Muscle layer of duodenum (tissue), 2 donors: ENCODE measurements at regions not wholly inside any gene's neighbourhood (a gene's known extent, or its start where the extent isn't known, plus 50 kb on each side); places are given as distances from the start of the nearest gene placed in this dataset.
"Not testable (repeated sequence)": the region's sequence is repeated elsewhere in the genome, so short reads cannot be mapped to it uniquely, and the experiment has no call there.

Source experiments
- H3K27ac ChIP-seq: one replicate; pipeline ENCODE4 v1.7.0; 2013; ENCODE audit warnings: mild to moderate bottlenecking, low read length
- H3K27me3 ChIP-seq: one replicate; pipeline ENCODE4 v1.7.0; 2013; ENCODE audit warnings: low read depth, mild to moderate bottlenecking, control low read depth, low read length
- H3K36me3 ChIP-seq, 2 donors: one replicate each; pipeline ENCODE4 v1.7.0; 2013; ENCODE audit warnings: low read length in 2 of 2, control low read depth in 1 of 2, mild to moderate bottlenecking in 1 of 2; ENCODE audit not compliant: insufficient read depth in 2 of 2, control insufficient read depth in 1 of 2
- H3K4me1 ChIP-seq, 2 donors: one replicate each; pipeline ENCODE4 v1.7.0; 2013; ENCODE audit warnings: low read length in 2 of 2, mild to moderate bottlenecking in 2 of 2, control low read depth in 1 of 2, moderate library complexity in 1 of 2; ENCODE audit not compliant: insufficient read depth in 2 of 2, control insufficient read depth in 1 of 2
- H3K4me3 ChIP-seq, 2 donors: one replicate each; pipeline ENCODE4 v1.7.0; 2013; ENCODE audit warnings: low read length in 2 of 2, low read depth in 1 of 2, mild to moderate bottlenecking in 1 of 2
- H3K9me3 ChIP-seq, 2 donors: one replicate each; pipeline ENCODE4 v1.7.0; 2013; ENCODE audit warnings: low read length in 2 of 2, control low read depth in 1 of 2, mild to moderate bottlenecking in 1 of 2; ENCODE audit not compliant: control insufficient read depth in 1 of 2
- donor health status: healthy.

GRCh38 chr10:130936851-130937250, 374.7 kb downstream of the TCERG1L start:
- no peaks in the 10 kb centered on the region for H3K27me3 ChIP-seq
- no peaks in the 10 kb centered on the region for H3K36me3 ChIP-seq
- no peak overlapping the region for H3K27ac ChIP-seq
- no peak overlapping the region for H3K4me3 ChIP-seq
- no peaks in the 10 kb centered on the region for H3K4me1 ChIP-seq
- no peaks in the 10 kb centered on the region for H3K9me3 ChIP-seq

DNA sequence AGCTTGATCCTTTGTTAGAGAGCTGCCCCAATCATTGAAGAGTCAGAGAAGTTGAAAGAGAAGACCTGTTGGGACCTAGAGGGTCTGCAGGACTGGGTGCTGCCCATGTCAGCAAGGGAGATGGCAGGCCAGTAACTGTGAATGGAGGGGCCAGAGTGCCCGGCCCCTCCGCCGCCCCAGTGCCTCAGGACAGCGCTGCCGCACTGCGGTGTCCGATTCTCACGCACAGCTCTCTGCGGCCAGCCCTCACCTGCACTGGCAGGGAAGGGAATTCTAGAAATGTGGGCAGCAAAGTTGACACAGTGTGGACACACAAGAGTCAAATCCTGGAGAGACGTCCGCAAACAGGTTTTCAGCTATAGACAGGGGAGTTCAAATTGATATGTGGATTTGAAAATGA, 373.5 kb downstream of the TCERG1L start:
- no peaks in the 10 kb centered on the region for H3K9me3 ChIP-seq
- no peaks in the 10 kb centered on the region for H3K27me3 ChIP-seq
- H3K4me1 ChIP-seq: no peaks in the 10 kb centered on the region
- no peak overlapping the region for H3K27ac ChIP-seq
- H3K4me3 ChIP-seq: no peak overlapping the region
- no peaks in the 10 kb centered on the region for H3K36me3 ChIP-seq

GRCh38 chr10:130938891-130939290, 372.6 kb downstream of the TCERG1L start:
- H3K9me3 ChIP-seq, H3K27ac ChIP-seq, H3K4me3 ChIP-seq, H3K27me3 ChIP-seq, H3K4me1 ChIP-seq, H3K36me3 ChIP-seq: not testable (repeated sequence)

DNA sequence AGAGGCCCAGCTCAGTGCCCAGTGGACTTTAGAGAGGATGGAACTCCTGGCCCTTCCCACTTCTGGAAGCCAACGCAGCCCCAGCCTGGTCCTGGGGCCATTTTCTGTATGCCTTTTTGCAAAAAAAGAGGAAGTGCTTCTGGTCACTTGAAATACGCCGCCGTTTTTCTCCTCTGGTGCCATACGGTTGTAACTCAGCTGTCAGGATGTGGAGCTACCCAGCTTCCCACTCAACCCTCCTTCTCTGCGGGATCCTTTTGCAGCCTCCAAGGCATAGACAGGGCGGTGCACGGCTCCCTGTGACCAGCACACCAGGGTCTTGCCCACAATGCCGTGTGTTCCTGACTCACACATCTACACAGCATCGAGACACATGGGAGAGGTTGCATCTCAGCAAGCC, 369.6 kb downstream of the TCERG1L start:
- H3K27me3 ChIP-seq: no peaks in the 10 kb centered on the region
- H3K9me3 ChIP-seq: no peaks in the 10 kb centered on the region
- H3K27ac ChIP-seq: no peak overlapping the region
- no peaks in the 10 kb centered on the region for H3K4me1 ChIP-seq
- H3K36me3 ChIP-seq: no peaks in the 10 kb centered on the region
- no peak overlapping the region for H3K4me3 ChIP-seq

DNA sequence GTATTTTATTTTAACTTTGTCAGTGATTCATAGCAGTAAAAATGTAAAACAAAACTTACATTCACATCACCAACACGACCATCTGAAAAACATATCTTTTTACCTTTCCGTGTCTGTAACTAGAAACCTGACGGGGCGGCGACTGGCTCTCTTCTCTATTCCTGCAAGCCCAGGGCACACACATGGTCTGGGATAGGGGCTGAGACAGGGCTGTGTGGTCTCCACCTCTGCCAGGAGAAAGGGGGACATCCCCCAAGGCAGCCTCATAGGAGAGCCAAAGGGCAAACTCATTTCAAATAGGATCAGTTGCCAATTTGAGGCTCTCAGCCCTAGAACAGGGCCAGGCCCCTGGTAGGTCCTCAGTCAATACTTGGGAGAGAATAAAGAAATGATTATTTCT, 359.4 kb downstream of the TCERG1L start:
- no peak overlapping the region for H3K27ac ChIP-seq
- no peaks in the 10 kb centered on the region for H3K4me1 ChIP-seq
- no peak overlapping the region for H3K4me3 ChIP-seq
- no peaks in the 10 kb centered on the region for H3K9me3 ChIP-seq
- no peaks in the 10 kb centered on the region for H3K36me3 ChIP-seq
- H3K27me3 ChIP-seq: no peaks in the 10 kb centered on the region

DNA sequence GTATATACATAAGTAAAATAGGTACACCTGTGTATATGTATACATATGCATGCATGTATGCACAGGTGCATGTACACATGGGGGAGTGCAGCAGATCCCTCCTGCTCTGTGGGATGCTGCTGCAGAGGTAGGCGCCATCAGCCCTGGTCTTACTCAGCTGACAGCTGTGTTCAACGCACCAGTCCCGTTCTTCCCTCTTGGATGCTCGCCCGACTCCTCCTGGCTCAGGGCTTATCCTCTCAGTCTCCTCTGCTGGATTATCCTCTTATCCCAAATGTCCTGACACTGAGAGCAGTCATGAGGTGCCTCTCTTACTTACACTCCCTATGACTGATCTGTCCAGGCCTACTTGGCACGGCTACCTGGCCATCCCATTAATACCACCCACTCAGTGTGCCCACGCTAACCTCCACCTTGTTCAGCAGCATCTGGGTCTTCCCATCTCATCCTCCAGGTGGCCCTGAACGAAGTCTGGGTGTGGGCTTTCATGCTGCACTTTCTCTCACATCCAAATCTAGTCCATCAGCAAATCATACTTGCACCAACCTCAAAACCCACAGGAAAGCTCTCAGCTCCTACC, 357.1 kb downstream of the TCERG1L start:
- Histone ChIP-seq H3K27me3 (no peaks in the 10 kb centered on the region), H3K4me1 (no peaks in the 10 kb centered on the region), H3K9me3 (no peaks in the 10 kb centered on the region), H3K27ac (no peak overlapping the region), H3K4me3 (no peak overlapping the region), H3K36me3 (no peaks in the 10 kb centered on the region)

DNA sequence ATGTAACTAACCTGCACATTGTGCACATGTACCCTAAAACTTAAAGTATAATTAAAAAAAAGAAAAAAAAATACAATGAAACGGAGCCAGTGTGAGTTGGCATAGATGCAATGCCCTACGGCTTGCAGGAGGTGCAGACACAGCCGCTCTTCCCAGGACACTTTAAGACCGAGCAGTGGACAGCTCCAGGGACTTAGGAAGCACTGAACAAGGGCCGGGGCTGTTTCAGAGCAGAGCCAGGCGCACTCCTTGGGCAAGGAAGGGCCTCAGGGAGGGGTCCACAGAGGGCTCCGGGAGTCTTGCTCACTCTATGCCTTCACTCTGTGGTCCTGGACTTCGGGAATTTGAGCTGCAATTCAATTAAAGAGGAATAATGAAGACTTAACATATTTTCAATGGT, 355.3 kb downstream of the TCERG1L start:
- Histone ChIP-seq H3K4me3 (no peak overlapping the region), H3K27ac (no peak overlapping the region), H3K9me3 (no peaks in the 10 kb centered on the region), H3K27me3 (no peaks in the 10 kb centered on the region), H3K4me1 (no peaks in the 10 kb centered on the region), H3K36me3 (no peaks in the 10 kb centered on the region)

- H3K4me3 ChIP-seq: no peak overlapping the region
- H3K27ac ChIP-seq: no peak overlapping the region
- H3K9me3 ChIP-seq: no peaks in the 10 kb centered on the region
- no peaks in the 10 kb centered on the region for H3K4me1 ChIP-seq
- H3K36me3 ChIP-seq: no peaks in the 10 kb centered on the region
- no peaks in the 10 kb centered on the region for H3K27me3 ChIP-seq
Observed at GRCh38 chr10:130957423-130957822, 354.1 kb downstream of the TCERG1L start.

DNA sequence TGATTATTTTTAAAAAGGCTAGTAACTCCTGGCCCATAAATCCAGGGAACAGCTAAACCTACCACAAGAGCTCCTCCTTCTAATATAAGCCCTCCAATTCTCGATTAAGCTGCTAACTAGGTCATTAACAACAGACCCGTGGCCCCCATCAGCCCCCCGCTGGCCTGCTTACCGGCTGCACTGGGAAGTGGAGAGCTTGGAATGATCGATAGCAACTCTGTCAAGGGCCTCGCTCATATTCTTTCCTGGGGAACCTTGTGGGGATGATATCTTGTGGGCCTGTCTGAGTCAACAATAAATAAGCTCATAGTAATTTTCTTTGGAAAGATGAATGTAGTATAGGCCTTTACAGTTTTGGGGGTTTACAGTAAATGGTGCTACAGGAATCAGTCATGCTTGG, 353.5 kb downstream of the TCERG1L start:
- H3K4me1 ChIP-seq: no peaks in the 10 kb centered on the region
- H3K27ac ChIP-seq: no peak overlapping the region

GRCh38 chr10:130958981-130959751, 352.4 kb downstream of the TCERG1L start:
- no peaks in the 10 kb centered on the region for H3K27me3 ChIP-seq
- H3K4me1 ChIP-seq: no peaks in the 10 kb centered on the region
- no peak overlapping the region for H3K27ac ChIP-seq
- no peaks in the 10 kb centered on the region for H3K9me3 ChIP-seq
- no peaks in the 10 kb centered on the region for H3K36me3 ChIP-seq
- no peak overlapping the region for H3K4me3 ChIP-seq

More for the DNA sequence above, 353.5 kb downstream of the TCERG1L start:
- Histone ChIP-seq H3K4me3 (no peak overlapping the region), H3K27me3 (no peaks in the 10 kb centered on the region), H3K36me3 (no peaks in the 10 kb centered on the region), H3K9me3 (no peaks in the 10 kb centered on the region)

DNA sequence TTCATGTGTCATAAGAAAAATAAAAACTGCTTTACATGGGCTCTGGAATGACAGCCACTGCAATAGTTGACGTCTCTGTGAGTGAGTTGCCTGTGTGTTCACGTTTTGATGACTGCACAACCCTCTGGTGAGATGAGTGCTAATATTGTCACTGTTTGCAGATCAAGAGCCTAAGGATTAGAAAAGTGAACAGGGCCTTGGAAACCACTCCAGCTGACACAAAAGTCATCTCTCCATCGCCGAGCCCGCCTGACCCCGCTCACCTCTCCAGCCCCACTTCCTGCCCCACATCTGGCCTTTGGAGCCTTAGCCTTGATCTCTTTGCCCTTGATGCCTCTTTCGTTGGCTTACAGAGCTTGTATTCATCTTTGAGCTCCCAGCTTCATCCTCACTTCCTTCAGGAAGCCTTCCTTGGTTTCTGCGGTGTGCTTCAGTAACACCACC, 351.7 kb downstream of the TCERG1L start:
- no peaks in the 10 kb centered on the region for H3K9me3 ChIP-seq
- H3K36me3 ChIP-seq: no peaks in the 10 kb centered on the region
- no peaks in the 10 kb centered on the region for H3K27me3 ChIP-seq
- H3K27ac ChIP-seq: no peak overlapping the region
- no peaks in the 10 kb centered on the region for H3K4me1 ChIP-seq
- no peak overlapping the region for H3K4me3 ChIP-seq

GRCh38 chr10:130960531-130960930, 351.0 kb downstream of the TCERG1L start:
- Histone ChIP-seq H3K27me3 (no peaks in the 10 kb centered on the region), H3K27ac (no peak overlapping the region), H3K36me3 (no peaks in the 10 kb centered on the region), H3K9me3 (no peaks in the 10 kb centered on the region), H3K4me3 (no peak overlapping the region), H3K4me1 (no peaks in the 10 kb centered on the region)
